NOMO-1 treated with dmso at 0.1 percent for 144 hours (cell line): ENCODE measurements at regions not wholly inside any gene's neighbourhood (a gene's known extent, or its start where the extent isn't known, plus 50 kb on each side); places are given as distances from the start of the nearest gene placed in this dataset.

Experiments used
- DNase-seq: peaks from one replicate; lab custom pipeline; 2025; ENCODE audit not compliant: unreplicated experiment; lab: John Stamatoyannopoulos, UW

DNA sequence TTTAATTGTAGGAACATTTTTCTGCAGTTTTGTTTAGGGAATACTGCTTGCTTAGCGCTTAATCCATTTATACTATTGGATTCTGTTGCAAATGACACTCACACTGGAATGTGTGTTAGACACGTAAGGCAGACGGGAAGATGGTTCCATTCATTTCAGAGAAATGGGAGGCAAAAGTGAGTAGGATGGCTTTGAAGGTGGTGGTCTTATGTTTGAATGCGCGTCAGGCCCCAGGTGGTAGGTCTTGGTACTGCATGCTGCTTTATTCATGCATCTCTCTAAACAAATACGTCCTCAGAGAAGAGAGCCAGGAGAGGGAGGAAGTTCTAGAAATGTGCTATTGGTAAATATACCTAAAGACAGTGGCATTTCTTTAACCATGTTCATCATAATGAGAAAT lies 997.6 kb upstream of the RBFOX1 start:
- no peak for DNase-seq

- no peak for DNase-seq
Observed at GRCh38 chr16:6331770-6332169, 1000.9 kb upstream of the RBFOX1 start.

DNA sequence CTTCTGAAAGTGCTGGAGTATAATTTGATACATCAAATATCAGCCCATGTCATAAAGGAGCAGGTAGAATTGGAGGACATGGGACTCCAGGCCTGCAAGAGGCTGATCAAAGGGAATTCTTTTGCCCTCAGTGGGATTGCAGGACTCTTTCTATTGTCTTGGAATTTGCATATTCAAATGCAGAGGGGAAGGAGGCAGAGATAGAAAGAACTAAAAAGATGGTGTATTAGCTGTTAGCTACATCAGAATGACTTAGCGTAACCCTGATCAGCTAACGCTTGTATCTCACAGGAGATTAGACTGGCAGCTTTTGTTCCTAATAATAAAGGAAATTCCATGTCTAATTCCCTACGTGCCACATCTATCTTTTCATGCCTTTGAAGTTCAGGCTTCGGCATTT lies 1014.7 kb upstream of the RBFOX1 start:
- DNase-seq: no peak

GRCh38 chr16:6309271-6309670 lies 1023.4 kb upstream of the RBFOX1 start:
- no peak for DNase-seq

GRCh38 chr16:6308176-6308575 lies 1024.5 kb upstream of the RBFOX1 start:
- no peak for DNase-seq

DNA sequence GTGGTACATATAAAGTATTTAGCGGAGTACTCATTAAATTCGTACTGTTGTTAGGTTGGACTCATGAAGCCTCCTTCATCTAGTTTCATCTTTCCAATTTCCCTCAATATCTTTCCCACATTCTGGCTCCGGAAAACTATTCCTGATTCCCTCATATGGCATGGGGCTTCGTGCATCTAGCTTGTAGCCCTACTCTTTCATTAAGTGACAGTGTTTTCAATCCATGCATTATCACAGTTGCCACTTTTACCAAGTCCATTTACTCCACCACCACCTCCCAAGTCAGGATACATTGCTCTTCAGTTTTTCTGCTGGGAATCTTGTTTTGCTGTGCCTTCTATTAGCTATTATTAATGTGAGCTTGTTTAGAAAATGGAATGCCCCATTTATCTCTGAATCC lies 1032.1 kb upstream of the RBFOX1 start:
- DNase-seq: no peak

DNA sequence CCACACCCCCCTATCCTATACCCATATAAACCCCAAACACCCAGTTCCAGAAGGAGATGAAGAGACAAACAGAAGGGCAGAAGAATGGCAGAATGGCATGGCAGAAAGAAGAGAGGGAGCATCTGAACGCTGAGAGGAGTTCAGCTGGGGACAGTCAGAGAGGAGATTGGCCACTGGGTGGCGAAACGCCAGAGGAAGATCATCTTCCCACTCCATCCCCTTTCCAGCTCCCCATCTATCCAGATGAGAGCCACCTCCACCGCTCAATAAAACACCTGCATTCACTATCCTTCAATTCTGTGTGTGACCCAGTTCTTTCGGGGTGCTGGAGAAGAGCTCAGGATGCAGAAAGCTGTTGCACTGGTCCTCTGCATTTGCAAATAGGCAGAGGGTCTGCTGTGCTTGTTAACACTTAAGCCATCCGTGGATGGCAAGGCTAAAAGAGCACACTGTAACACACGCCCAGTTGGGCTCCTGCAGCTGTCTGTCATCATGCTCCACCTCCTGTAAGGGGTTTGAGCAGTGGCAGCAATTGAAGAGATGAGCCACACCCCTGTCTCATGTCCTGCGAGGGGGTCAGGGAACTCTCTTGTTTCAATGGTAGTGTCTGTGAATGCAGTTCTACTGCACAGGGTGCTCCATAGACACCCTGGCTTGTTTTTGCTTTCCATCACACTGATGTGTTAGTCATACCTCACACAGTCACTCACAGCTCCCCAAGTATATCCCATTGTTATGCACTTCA lies 1034.8 kb upstream of the RBFOX1 start:
- DNase-seq: no peak

- no peak for DNase-seq
Observed at GRCh38 chr16:6286176-6286575, 1046.5 kb upstream of the RBFOX1 start.

DNA sequence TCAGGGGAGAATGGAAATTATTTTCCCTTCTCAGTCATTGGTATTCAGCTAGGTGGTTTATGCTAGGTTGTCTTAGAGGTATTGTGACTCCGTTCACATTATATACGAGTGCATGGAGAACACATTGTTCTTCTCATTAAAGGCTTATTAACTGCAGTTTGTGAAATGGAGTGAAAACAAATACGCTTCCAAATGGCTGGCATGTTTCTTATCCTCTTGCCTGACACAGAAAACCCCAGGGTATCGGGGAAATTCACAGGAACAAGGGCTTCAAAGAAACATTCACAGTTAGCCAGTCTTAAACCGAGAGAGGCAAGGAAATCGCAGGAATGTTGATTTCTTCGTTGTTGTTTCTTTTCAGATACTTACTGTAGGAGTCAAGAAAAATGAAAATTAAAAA lies 1047.9 kb upstream of the RBFOX1 start:
- no peak for DNase-seq

- no peak for DNase-seq
Observed at GRCh38 chr16:6281994-6282393, 1050.7 kb upstream of the RBFOX1 start.

DNA sequence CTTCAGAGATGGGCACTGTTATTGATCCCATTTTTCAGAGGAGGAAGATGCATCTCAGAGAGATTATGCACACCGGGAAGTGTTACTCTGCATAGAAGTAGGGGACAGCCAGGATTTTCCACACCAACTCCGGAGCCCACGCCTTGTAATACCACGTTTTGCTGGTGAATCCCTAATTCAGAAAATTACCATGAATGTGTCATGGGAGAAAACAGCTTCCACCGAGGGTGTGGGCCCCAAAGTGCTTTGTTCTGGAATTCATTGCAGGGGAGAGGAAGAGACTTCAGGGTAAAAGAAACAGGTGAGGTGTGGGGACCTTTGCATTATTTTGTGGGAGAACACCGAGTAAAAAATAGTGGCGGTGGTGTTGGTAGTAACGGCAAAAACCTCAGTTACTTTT lies 1051.4 kb upstream of the RBFOX1 start:
- no peak for DNase-seq

GRCh38 chr16:6280055-6280454 lies 1052.6 kb upstream of the RBFOX1 start:
- no peak for DNase-seq

DNA sequence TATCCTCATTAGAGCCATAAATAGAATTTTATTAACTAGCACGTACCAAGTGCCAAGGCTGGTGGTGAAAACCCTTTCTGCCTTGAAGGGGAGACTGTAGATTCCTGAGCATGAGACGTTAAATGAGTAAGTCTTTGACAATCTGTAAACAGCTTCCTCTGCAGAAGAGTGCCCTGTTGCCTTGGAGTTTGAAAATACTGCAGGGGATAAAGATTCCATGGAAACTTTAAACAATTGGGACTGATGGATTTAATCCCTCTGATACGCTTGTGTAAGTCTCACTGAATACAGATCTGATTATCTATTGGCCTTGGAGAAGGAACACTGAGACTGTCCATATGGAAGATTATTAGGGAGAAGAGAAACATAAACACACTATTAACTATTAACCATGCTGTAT lies 1053.4 kb upstream of the RBFOX1 start:
- no peak for DNase-seq

DNA sequence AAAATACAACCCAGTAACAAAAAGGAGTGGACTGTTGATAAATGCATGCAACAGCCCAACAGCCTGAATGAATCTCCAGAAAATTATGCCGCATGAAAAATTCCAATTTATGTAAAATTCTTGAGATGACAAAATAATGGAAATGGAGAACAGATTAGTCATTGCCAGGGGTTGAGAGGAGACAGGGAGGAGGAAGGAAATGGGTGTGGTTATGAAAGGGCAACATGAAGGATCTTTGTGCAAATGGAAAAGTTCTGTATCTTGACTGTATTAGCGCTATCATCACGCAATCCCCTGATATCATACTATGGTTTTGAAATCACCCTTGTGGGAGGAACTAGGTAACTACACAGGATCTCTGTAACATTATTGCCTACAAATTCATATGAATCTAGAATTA lies 1058.3 kb upstream of the RBFOX1 start:
- DNase-seq: no peak

GRCh38 chr16:6267682-6268081 lies 1065.0 kb upstream of the RBFOX1 start:
- no peak for DNase-seq

DNA sequence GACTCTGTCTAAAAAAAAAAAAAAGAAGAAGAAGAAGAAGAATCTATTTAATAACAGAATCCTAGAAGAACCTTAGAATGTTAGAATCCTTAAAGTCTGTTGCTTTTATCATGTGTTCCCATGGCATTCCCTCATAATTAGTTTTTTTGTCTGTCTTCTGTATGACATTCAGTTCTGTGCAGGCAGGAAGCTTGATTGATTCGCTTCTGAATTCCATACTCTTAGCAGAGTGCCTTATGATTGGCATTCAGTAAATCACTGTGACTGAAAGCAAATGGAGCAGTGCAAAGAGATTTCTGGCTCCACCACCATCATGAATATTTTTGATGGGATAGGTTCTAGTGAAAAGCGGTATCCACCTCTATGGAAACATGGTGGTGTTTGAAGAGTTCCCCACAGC lies 1065.9 kb upstream of the RBFOX1 start:
- no peak for DNase-seq

DNA sequence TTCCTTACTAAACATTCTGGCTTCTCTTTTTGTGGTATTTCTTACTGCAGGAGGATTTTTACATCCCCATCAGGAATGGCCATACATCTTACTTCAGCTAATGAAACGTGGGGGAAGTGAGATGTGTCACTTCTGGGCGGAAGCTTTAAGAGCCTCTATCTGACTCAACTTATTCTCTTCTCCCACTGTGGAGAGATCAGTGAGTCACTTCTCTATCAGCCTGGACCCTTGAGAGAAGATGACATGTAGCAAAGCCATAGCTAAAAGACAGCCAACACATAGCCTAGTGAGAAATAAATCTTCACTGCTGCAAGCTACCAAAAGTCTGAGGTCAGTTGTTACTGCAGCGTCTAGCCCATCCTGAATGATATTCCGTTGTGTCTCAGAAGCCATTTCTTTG lies 1066.7 kb upstream of the RBFOX1 start:
- no peak for DNase-seq

DNA sequence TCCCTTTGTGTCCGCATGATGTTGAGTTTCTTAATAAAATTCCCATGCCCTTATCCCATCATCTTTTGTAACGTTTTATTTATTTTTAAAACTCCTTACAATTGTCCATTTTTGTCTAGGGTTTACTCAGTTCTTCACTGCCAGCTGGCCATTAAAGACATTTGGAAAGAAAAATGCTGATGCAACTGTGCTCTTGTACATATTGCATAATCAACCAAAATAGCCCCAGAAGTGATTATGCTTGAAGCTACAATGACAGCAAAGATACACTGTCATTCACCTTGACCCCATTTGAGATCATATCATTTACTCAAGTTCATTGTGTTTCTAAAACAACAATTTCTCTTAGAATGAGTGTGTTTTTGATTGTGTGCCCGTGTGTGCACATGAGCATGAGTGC lies 1074.6 kb upstream of the RBFOX1 start:
- no peak for DNase-seq

GRCh38 chr16:6252541-6252940 lies 1080.1 kb upstream of the RBFOX1 start:
- no peak for DNase-seq

DNA sequence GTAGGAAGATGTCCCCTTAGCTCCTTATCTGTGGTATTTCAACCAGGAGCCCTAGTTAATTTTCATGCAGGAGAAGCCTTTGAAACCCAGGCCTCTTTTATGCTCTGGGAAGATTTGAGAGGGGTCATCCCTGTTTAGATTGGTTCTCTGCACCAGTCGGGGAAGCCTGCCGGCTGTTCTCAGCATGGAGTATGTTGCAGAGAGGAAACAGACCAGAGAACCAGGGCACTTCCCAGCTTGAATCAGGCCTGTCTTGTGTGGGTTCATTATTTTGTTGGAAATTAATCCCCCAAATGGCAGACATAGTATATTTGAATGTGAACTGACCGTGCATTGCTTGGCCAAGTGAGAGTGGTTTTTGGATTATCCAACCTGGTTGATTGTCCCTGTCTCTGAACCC lies 1082.1 kb upstream of the RBFOX1 start:
- DNase-seq: no peak

GRCh38 chr16:6249863-6250262 lies 1082.8 kb upstream of the RBFOX1 start:
- no peak for DNase-seq

DNA sequence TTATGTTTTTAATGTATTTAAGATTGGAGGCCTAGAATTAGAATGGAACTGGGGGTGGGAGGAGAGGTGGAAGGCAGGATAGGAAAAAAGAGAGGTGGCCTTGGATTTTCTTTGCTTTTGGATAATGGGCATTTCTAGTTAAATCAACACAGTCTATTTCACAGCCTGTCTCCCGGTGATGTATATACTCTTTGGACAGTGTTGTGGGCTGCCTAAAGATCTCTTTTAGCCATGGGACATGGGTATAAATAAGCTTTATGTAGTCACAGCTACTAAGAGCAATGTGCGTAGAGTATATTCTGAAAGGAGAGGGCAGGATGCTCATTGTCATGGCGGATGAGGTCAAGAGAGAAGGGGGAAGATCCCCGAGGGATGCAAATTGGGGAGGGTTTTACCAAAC lies 1084.4 kb upstream of the RBFOX1 start:
- DNase-seq: no peak

DNA sequence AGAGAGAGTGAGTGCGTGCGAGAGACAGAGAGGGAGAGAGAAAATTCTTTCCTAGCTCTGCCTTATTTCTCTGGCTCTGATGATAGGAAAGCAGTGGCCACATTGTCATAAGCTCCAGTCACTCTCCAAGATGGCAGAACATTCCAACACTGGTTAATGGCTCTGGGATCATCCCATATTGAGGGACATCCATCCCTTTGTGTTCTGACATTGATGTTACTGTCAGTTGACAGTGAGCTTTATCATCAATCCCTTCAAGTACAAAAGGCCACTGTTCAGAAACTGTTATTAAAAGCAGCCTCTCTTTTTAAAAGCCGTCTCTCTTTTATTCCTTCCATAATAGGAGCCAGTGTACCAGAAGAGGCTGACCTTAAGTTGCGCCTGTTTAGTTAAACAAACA lies 1084.9 kb upstream of the RBFOX1 start:
- DNase-seq: no peak
